ENCODE measurements at regions not wholly inside any gene's neighbourhood (a gene's known extent, or its start where the extent isn't known, plus 50 kb on each side); places are given as distances from the start of the nearest gene placed in this dataset.
"Not testable (repeated sequence)": the region's sequence is repeated elsewhere in the genome, so short reads cannot be mapped to it uniquely, and the experiment has no call there.

DNA sequence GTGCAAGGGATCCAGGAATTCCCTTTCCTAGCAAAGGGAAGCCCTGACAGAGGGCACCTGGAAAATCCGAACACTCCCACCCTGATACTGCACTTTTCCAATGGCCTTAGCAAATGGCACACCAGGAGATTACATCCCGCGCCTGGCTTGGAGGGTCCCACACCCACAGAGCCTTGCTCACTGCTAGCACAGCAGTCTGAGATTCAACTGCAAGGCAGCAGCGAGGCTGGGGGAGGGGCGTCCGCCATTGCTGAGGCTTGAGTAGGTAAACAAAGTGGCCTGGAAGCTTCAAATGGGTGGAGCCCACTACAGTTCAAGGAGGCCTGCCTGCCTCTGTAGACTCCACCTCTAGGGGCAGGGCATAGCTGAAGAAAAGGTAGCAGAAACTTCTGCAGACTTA lies 888.8 kb downstream of the RPS29 start:
- TF ChIP-seq PATZ1 (CRISPR knock-in tag; IDR thresholded peaks at IDR 0.05; ENCODE audit: borderline replicate concordance); ARNTL (CRISPR knock-in tag; IDR thresholded peaks at IDR 0.05; ENCODE audit: borderline replicate concordance, low read depth); CSDC2 (CRISPR knock-in tag; IDR thresholded peaks at IDR 0.05); CREB5 (CRISPR knock-in tag; IDR thresholded peaks at IDR 0.05; ENCODE audit: low read depth); ZFP3 (CRISPR knock-in tag; IDR thresholded peaks at IDR 0.05); BACH2 (CRISPR knock-in tag; IDR thresholded peaks at IDR 0.05; ENCODE audit: borderline replicate concordance); ISL1 (CRISPR knock-in tag; IDR thresholded peaks at IDR 0.05); PPARA (CRISPR knock-in tag; IDR thresholded peaks at IDR 0.05; ENCODE audit: borderline replicate concordance); ZFP30 (CRISPR knock-in tag; IDR thresholded peaks at IDR 0.05); ZNF565 (CRISPR knock-in tag; conservative IDR thresholded peaks at IDR 0.05; ENCODE audit: low read depth): not testable (repeated sequence)
- TF ChIP-seq, protein P1, sequence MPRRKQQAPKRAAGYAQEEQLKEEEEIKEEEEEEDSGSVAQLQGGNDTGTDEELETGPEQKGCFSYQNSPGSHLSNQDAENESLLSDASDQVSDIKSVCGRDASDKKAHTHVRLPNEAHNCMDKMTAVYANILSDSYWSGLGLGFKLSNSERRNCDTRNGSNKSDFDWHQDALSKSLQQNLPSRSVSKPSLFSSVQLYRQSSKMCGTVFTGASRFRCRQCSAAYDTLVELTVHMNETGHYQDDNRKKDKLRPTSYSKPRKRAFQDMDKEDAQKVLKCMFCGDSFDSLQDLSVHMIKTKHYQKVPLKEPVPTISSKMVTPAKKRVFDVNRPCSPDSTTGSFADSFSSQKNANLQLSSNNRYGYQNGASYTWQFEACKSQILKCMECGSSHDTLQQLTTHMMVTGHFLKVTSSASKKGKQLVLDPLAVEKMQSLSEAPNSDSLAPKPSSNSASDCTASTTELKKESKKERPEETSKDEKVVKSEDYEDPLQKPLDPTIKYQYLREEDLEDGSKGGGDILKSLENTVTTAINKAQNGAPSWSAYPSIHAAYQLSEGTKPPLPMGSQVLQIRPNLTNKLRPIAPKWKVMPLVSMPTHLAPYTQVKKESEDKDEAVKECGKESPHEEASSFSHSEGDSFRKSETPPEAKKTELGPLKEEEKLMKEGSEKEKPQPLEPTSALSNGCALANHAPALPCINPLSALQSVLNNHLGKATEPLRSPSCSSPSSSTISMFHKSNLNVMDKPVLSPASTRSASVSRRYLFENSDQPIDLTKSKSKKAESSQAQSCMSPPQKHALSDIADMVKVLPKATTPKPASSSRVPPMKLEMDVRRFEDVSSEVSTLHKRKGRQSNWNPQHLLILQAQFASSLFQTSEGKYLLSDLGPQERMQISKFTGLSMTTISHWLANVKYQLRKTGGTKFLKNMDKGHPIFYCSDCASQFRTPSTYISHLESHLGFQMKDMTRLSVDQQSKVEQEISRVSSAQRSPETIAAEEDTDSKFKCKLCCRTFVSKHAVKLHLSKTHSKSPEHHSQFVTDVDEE (CRISPR knock-in tag; IDR thresholded peaks at IDR 0.05): not testable (repeated sequence)

All from SK-N-SH treated with all-trans-retinoic acid at 6 μM for 48 hours (cell line).